GM04503 (cell line): ENCODE measurements at regions not wholly inside any gene's neighbourhood (a gene's known extent, or its start where the extent isn't known, plus 50 kb on each side); places are given as distances from the start of the nearest gene placed in this dataset.

ENCODE experiments used
- DNase-seq: peaks from one replicate; pipeline ENCODE4 v3.0.0-alpha.2; 2012; ENCODE audit warnings: low read depth

- no peak for DNase-seq
Observed at GRCh38 chr1:5713101-5714010, 278.9 kb downstream of the NPHP4 start.

DNA sequence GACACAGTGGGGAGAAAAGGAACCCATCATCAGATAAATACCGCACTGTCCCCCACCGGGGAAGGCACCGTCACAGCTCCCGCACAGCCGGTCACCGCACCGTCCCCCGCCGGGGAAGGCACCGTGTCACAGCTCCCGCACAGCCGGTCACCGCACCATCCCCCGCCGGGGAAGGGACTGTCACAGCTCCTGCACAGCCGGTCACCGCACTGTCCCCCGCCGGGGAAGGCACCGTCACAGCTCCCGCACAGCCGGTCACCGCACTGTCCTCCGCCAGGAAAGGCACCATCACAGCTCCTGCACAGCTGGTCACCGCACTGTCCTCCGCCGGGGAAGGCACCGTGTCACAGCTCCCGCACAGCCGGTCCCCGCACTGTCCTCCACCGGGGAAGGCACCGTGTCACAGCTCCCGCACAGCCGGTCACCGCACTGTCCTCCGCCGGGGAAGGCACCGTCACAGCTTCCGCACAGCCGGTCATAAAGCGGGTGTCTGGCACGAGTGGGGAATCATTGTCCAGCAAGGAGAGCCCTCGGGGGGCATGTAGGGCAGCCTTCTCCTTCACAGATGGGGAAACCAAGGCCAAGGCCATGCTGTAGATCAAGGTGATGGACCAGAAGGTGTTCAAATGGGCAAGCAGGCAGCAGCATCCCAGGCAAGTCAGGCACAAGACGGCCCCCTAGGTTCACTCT is 280.1 kb downstream of the NPHP4 start:
- no peak for DNase-seq

GRCh38 chr1:5711079-5711478 is 281.1 kb downstream of the NPHP4 start:
- DNase-seq, result no peak

DNA sequence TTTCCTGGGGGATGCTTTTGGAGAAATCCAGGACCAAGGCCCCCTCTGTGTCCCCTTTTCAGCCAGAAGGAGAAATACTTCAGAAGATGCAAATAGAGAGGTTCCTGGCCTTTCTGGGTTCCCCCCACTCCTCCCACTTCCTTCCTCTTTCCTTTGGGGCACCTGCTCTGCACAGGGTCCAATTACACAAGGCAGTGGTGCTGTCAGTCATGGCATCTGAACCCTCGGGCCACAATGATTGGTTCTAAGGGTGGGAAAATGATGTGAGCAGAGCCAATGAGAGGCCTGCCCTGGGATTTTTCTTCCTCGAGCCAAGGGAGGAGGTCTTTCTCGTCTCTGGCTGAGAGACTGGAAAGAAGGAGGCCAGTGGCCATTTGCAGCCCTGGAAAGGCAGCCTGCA is 282.2 kb downstream of the NPHP4 start:
- DNase-seq, result no peak

GRCh38 chr1:5709461-5709975 is 282.7 kb downstream of the NPHP4 start:
- DNase-seq, result no peak

DNA sequence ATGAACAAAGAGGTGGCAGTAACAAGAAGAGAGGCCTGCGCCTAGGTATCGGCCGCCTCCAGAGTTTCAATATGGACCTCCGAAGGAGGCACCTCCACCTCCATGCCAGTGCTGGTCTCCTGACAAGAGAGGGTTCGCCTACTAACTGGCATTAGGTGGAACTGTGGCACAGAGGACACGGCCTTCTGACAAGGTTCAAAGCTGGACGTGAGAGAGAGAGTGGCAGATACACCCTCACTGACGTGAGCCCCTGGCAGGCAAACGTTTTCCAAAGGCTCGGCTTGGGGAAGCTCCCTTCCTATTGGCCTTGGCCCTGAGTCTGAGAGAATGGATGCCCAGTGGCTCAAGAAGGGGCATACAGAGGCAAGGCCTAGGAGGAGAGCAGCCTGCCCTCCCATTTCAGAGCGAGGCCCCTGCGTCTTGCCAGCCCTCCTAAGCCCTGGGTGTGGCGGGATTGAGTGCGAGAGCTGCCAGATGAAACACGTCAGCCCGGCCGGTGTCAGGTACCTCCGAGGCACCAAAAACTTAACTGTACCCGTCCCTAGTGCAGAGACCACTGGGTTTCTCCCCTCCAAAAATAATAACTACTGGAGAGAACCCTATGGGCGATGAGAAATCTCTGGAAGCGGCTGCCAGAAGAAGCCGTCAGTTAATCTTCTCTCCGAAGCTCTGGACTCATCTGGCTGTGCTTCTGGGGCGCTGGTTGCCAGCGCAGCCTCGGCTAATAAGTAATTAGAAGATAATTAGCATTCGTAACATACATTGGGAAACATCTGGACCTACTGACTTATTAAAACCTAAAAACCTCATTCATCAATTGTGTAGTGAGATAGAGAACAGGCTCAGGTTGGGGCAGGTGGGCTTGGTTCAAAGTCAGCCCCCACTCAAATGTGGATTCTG is 283.6 kb downstream of the NPHP4 start:
- no peak for DNase-seq

DNA sequence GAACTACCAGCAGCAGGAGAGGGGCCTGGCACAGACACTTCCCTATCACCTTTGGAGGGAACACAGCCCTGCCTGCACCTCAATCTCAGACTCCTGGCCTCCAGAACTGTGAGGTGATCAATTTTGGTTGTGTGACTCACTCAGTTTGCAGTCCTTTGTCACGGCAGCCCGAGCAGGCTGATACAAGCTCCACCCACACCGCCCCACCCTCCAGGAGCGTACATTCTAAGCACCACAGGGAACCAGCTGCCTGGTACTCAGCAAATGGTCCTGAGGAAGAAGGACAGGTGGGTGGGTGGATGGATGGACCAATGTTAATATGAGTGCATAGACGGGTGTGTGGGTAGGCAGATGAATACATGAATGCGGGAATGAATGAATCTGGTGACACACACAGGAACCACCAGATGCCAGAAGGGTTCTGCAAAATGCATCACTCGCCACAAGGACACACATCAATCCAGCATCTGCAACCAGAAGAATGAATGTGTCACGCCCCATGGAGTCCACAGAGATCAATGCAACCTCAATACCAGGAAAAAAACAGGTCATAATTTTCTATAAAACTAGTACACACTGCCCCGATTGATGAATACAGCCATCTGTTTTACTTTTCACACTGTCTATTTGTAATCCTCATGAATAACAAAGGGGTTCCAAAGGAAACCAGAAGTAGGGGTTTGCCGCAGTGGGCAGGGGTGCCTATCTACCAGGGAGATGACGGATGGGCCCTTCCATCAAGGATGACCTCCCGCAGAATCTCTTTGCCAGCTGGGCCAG is 284.5 kb downstream of the NPHP4 start:
- DNase-seq, result no peak

DNA sequence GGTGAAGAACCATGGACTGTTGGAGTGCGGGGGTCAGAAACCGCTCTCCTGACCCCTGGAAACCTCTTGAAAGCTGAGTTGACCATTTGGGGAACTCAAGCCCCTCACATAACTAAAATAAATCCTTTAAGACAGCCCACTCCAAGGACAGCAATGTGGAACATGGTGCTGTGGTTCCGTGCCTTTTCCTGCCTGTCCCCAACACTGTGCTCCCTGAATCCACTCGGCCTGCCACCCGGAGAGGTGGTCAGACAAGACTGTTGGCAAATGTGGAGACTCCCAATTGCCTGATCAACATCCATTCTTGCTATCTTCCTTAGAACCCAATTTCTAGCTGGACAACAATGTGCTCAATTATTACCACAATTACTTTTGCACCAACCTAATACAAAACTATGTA is 286.0 kb downstream of the NPHP4 start:
- no peak for DNase-seq

DNA sequence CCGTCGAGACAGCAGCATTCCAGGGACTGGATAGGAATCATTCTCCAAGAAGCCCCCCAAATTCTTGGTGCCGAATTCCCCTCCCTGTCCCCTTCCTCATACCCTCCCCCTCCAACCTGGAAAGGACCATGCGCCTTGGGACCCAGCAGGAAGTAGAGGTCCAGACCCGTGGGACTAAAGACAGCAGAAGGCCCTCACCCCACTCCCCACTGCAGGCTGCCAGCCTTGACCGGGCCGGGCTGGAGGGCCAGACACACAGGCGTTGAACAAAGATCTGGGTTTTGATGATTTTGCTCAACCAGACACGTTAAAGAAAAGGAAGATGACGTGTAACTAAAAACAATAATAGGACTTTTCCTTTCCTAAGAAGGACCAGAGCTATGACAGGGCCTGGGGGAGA is 286.5 kb downstream of the NPHP4 start:
- no peak for DNase-seq

- no peak for DNase-seq
Observed at GRCh38 chr1:5704561-5705514, 287.4 kb downstream of the NPHP4 start.

GRCh38 chr1:5701642-5702041 is 290.6 kb downstream of the NPHP4 start:
- DNase-seq, result no peak

- no peak for DNase-seq
Observed at GRCh38 chr1:5693568-5693967, 298.7 kb downstream of the NPHP4 start.

GRCh38 chr1:5692664-5693063 is 299.6 kb downstream of the NPHP4 start:
- DNase-seq, result no peak

GRCh38 chr1:5691795-5692509 is 300.3 kb downstream of the NPHP4 start:
- no peak for DNase-seq

- DNase-seq, result no peak
Observed at GRCh38 chr1:5690898-5691297, 301.3 kb downstream of the NPHP4 start.

DNA sequence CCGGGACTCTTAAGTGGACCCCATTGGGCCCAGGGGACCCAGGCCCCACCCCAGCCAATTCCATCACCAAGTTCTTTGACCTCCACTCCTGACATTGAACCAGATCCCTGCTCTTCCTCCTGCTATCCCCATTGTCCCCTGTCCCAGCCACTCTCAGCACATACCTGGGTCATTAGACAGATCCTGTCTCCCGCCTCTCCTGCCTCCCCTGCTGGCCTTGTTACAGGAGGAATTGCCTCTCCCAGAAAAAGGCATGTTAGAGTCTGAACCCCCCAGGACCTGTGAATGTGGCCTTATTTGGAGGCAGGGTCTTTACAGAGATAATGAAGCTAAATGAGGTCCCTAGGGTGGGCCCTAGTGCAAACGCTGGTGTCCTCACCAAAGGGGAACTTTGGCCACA is 301.9 kb downstream of the NPHP4 start:
- no peak for DNase-seq

DNA sequence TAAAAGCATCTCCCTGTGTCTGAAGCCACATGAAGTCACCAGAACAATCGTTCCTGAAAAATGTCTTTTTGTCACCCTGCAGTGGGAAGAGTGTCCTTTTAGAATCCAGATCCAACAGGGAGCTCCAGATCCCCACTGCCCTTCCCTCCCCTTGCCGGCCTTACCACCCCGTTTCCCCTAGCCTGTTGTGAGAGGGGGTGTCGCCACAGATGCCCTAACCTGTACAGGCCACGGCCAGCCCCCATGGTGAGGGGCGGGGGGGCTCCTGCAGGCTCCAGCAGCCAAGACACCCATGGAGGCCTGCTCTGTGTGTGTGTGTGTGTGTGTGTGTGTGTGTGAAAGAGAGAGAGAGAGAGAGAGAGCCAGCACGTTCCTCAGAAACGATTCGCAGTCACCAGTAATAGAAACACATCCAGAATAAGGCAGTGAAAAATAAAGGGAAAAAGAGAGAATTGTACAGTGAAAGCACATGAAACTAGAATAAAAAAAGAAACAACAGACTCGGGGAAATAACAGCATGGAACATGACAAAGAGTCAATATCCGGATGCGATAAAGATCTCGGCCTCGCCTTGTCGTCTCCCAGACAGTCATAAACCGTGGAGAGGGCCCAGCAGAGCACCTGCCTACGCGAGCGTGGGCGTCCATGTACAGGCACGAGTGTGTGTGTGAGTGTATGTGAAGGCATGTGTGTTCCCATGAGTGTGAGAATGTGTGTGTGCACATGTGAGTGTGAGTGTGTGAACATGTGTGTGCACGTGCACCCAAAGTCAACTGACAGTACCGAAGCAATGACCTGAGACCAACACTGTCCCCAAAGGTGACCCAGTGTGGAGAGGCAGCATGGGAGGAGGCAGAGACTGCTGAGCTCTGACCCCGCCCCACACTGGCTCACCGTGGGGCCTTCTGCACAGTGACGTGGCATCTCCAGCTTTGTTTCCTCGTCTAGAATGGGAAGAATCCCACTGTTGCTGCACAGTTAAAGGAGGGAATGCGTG is 303.8 kb downstream of the NPHP4 start:
- no peak for DNase-seq
